ENCODE measurements at regions not wholly inside any gene's neighbourhood (a gene's known extent, or its start where the extent isn't known, plus 50 kb on each side); places are given as distances from the start of the nearest gene placed in this dataset.

DNA sequence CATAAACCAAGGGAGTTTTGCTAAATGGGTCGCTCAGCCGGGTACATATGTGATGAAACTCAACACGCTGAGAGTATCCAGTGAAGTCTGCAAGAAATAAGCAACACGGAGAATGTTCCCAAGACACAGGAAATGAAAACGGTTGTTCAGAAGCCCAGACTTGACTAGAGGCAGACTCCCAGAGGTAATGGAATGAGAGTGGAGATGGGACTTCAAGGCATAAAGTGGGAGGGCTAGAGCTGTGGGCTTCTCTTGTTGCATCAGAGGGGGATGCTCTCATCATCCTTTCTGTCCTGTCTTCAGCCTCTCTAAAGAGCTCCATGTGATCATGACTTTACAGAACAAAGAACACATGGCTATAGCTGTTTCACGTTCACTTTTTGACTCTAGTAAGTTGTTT lies 88.3 kb downstream of the BAMBI start:
- TF ChIP-seq POLR2AphosphoS5 (IDR thresholded peaks at IDR 0.05) = no peak
- TF ChIP-seq, protein P1, sequence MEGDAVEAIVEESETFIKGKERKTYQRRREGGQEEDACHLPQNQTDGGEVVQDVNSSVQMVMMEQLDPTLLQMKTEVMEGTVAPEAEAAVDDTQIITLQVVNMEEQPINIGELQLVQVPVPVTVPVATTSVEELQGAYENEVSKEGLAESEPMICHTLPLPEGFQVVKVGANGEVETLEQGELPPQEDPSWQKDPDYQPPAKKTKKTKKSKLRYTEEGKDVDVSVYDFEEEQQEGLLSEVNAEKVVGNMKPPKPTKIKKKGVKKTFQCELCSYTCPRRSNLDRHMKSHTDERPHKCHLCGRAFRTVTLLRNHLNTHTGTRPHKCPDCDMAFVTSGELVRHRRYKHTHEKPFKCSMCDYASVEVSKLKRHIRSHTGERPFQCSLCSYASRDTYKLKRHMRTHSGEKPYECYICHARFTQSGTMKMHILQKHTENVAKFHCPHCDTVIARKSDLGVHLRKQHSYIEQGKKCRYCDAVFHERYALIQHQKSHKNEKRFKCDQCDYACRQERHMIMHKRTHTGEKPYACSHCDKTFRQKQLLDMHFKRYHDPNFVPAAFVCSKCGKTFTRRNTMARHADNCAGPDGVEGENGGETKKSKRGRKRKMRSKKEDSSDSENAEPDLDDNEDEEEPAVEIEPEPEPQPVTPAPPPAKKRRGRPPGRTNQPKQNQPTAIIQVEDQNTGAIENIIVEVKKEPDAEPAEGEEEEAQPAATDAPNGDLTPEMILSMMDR (IDR thresholded peaks at IDR 0.05) = no peak
